Calu3 (cell line): ENCODE measurements at regions not wholly inside any gene's neighbourhood (a gene's known extent, or its start where the extent isn't known, plus 50 kb on each side); places are given as distances from the start of the nearest gene placed in this dataset.

Experiments used
- BruUV-seq: library from RNA; stranded (reverse); fragments of 400-500 nt; replicated peaks from 2 replicates; lab custom pipeline; 2021; lab: Mats Ljungman, UMichigan
- CTCF ChIA-PET: fragments of 300-600 bp; sonication (Branson Sonifier 250); formaldehyde crosslinking; loops from one replicate; lab custom pipeline; 2022; ENCODE audit warnings: antibody characterized with exemption; lab: Charles Lee
- DNase-seq: peaks from one replicate; pipeline ENCODE4 v3.0.0; 2022
- H3K27ac Mint-ChIP-seq: one replicate; pipeline ENCODE4 v1.8.0; 2022; ENCODE audit warnings: mixed read lengths; ENCODE audit not compliant: unreplicated experiment
- H3K27me3 Mint-ChIP-seq: one replicate; pipeline ENCODE4 v1.8.0; 2022; ENCODE audit warnings: mixed read lengths; ENCODE audit not compliant: unreplicated experiment
- H3K36me3 Mint-ChIP-seq: one replicate; pipeline ENCODE4 v1.8.0; 2022; ENCODE audit warnings: mild to moderate bottlenecking, moderate library complexity, mixed read lengths; ENCODE audit not compliant: insufficient read depth, unreplicated experiment
- H3K4me1 Mint-ChIP-seq: one replicate; pipeline ENCODE4 v1.8.0; 2022; ENCODE audit warnings: mild to moderate bottlenecking, low read depth, mixed read lengths; ENCODE audit not compliant: unreplicated experiment
- H3K4me3 Mint-ChIP-seq: one replicate; pipeline ENCODE4 v1.8.0; 2022; ENCODE audit warnings: mild to moderate bottlenecking, low read depth, moderate library complexity, mixed read lengths; ENCODE audit not compliant: unreplicated experiment
- H3K9me3 Mint-ChIP-seq: one replicate; pipeline ENCODE4 v1.8.0; 2022; ENCODE audit warnings: low read depth, mixed read lengths; ENCODE audit not compliant: unreplicated experiment
- intact Hi-C: fragments of 100-400 bp; cut with micrococcal nuclease; formaldehyde crosslinking; loops from one replicate; pipeline ENCODE4 v1.10.0; 2022; ENCODE audit not compliant: unreplicated experiment
- TF ChIP-seq, protein P1 (sequence below): fragments of 200-600 bp; IDR thresholded peaks from one replicate; pipeline ENCODE4 v1.8.0; 2022; ENCODE audit warnings: antibody characterized with exemption; ENCODE audit not compliant: unreplicated experiment

DNA sequence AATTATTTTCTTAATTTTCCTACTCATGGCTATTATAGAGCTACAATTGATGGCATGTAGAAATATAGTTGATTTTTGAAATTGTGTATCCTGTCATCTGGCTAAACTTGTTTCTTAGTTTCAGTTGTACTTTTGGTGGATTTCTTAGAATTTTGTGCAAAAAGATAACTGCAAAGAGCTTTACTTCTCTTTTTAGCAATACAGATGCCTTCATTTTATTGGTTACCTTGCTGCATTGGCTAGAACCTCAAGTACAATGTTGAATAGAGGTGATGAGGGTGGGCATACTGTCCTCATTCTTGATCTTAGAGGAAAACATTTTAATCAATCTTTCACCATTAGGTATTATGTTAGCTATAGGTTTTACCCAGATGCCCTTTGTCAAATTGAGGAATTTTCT, 67.9 kb downstream of the METRNL start:
- peaks cover 89% of the 10 kb centered on the region for H3K27me3 Mint-ChIP-seq
- DNase-seq, result no peak
- BruUV-seq, result no TSS peak
- intact Hi-C loops, result no loop called here
- TF ChIP-seq, protein P1, sequence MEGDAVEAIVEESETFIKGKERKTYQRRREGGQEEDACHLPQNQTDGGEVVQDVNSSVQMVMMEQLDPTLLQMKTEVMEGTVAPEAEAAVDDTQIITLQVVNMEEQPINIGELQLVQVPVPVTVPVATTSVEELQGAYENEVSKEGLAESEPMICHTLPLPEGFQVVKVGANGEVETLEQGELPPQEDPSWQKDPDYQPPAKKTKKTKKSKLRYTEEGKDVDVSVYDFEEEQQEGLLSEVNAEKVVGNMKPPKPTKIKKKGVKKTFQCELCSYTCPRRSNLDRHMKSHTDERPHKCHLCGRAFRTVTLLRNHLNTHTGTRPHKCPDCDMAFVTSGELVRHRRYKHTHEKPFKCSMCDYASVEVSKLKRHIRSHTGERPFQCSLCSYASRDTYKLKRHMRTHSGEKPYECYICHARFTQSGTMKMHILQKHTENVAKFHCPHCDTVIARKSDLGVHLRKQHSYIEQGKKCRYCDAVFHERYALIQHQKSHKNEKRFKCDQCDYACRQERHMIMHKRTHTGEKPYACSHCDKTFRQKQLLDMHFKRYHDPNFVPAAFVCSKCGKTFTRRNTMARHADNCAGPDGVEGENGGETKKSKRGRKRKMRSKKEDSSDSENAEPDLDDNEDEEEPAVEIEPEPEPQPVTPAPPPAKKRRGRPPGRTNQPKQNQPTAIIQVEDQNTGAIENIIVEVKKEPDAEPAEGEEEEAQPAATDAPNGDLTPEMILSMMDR, result no peak
- no peaks in the 10 kb centered on the region for H3K36me3 Mint-ChIP-seq
- no peak overlapping the region for H3K27ac Mint-ChIP-seq
- no peak overlapping the region for H3K4me3 Mint-ChIP-seq
- H3K4me1 Mint-ChIP-seq, result no peaks in the 10 kb centered on the region
- CTCF ChIA-PET, result no interaction called here
- H3K9me3 Mint-ChIP-seq, result peaks cover 4% of the 10 kb centered on the region

DNA sequence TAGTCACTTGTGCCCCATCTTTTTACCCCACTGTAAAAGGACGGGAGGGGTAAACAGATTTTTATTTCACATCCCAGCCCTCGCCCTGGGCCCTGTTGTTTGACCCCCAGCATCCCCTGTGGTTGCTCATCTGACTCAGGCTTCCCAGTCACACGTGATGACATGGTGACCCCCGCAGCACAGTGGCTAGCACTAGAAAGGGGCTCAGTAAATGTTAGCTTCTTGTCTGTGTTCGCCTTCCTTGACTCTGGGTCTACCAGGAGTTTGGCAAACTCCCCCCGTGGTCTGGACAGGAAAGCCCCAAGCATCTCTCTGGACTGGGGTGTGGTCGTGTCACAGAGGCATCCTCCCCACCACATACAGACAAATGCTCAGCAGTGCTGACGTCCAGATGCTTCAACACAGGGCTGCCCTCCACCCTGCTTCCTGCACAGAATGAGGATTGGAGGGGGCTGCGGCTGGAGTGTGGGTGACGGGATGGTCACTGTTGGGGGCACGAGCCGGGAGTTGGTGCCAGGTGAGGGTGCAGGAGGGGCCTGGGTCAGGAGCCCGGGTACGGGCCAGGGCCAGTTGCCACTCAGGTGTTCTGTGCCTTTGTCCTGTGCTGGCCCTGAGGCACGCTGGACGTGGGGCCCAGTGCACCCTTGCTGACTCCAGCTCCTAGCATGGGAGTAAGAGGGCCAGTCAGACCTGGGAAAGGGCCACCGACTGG, 69.1 kb downstream of the METRNL start:
- Mint-ChIP-seq H3K4me1 (no peaks in the 10 kb centered on the region), H3K4me3 (no peak overlapping the region), H3K27me3 (peaks cover 82% of the 10 kb centered on the region), H3K27ac (no peak overlapping the region), H3K36me3 (no peaks in the 10 kb centered on the region), H3K9me3 (peaks cover 4% of the 10 kb centered on the region)
- TF ChIP-seq, protein P1, result no peak
- intact Hi-C loops, result no loop called here
- no peak for DNase-seq
- no TSS peak for BruUV-seq
- CTCF ChIA-PET, result no interaction called here

DNA sequence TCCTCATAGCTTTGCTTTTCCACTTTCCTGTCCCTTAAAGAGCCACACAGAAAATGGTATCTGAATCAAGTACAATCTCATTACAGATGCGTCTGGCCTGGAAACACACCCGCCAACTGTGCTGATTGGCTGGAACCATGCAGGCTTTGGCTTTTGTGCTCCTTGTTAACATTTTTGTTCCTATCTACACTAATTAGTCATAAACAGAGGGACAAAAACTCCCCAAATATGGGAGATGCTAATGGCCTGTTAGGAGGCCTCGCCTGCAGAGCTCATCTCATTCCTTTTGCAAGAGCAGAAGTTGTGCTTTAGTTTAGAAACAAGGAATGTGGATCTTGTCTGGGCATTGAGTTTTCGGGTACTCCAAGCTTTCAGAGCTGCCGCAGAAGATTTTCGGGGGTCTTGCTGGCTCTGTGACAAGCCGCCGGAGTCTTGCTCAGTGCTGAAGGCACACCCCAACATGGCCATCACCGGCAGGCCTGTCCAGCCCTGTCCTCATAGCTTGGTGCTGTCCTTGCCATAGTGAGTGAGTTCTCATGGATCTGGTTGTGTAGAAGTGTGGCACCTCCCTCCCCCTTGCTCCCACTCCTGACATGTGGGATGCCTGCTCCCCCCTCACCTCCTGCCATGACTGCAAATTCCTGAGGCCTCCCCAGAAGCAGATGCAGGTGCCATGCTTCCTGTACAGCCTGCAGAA, 69.8 kb downstream of the METRNL start:
- no TSS peak for BruUV-seq
- intact Hi-C loops, result no loop called here
- DNase-seq, result no peak
- CTCF ChIA-PET, result no interaction called here
- Mint-ChIP-seq H3K4me3 (no peak overlapping the region), H3K4me1 (no peaks in the 10 kb centered on the region), H3K27ac (no peak overlapping the region), H3K36me3 (no peaks in the 10 kb centered on the region), H3K27me3 (peaks cover 75% of the 10 kb centered on the region), H3K9me3 (peaks cover 4% of the 10 kb centered on the region)
- TF ChIP-seq, protein P1, result no peak

DNA sequence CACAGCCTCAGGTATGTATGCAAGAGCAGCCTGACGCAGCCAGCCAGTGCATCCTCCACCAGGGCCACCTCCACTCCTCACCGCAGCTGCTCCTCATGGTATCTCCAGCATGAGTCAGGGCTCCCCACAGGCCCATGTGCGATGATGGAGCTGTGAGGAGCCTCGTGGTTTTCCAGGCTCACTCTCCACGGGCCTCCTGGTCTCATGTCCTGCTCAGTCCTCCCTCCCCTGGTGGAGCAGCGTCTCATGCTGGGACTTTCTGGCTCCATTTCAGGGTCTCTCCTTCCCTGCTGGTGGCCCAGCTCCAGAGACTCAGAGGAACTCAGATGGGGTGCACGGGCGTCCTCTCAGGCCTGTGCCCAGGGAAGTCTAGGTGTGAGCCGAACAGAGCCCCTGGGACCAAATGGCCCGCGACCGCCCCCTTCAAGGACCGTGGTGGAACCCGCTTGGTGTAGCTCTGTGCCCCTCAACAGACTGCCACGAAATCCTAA, 70.4 kb downstream of the METRNL start:
- H3K27ac Mint-ChIP-seq, result no peak overlapping the region
- CTCF ChIA-PET, result no interaction called here
- DNase-seq, result no peak
- BruUV-seq, result no TSS peak
- peaks cover 4% of the 10 kb centered on the region for H3K9me3 Mint-ChIP-seq
- H3K4me3 Mint-ChIP-seq, result no peak overlapping the region
- intact Hi-C loops, result no loop called here
- no peaks in the 10 kb centered on the region for H3K4me1 Mint-ChIP-seq
- no peaks in the 10 kb centered on the region for H3K36me3 Mint-ChIP-seq
- TF ChIP-seq, protein P1, result no peak
- H3K27me3 Mint-ChIP-seq, result peaks cover 69% of the 10 kb centered on the region
